Body of pancreas (tissue), 4 donors: ENCODE measurements at regions not wholly inside any gene's neighbourhood (a gene's known extent, or its start where the extent isn't known, plus 50 kb on each side); places are given as distances from the start of the nearest gene placed in this dataset.
"Not testable (repeated sequence)": the region's sequence is repeated elsewhere in the genome, so short reads cannot be mapped to it uniquely, and the experiment has no call there.

ENCODE experiments used
- ATAC-seq: fragments of 150-250 bp; one replicate; pipeline ENCODE4 v1.9.1; 2016
- DNase-seq, 4 donors: peaks; one replicate each; pipeline ENCODE4 v3.0.0-alpha.2; 2019
- H3K27ac ChIP-seq, 4 donors: fragments of 200-600 bp; sonication (generic); 1 replicate in 3 of 4; 2 replicates in 1 of 4; pipeline versions ENCODE4 v1.5.1 to v1.6.1; 2016 to 2019; ENCODE audit warnings: mild to moderate bottlenecking in 1 of 4, mixed read lengths in 1 of 4, moderate library complexity in 1 of 4
- H3K27me3 ChIP-seq, 2 donors: fragments of 200-600 bp; sonication (generic); one replicate each; pipeline ENCODE4 v1.6.0; 2016; ENCODE audit warnings: mild to moderate bottlenecking in 1 of 2
- H3K36me3 ChIP-seq, 2 donors: fragments of 200-600 bp; sonication (generic); replicated peaks in 1 of 2; 2 replicates each; pipeline ENCODE4 v1.5.1; 2016; ENCODE audit warnings: low read depth in 2 of 2; ENCODE audit not compliant: insufficient read depth in 1 of 2
- H3K4me1 ChIP-seq: fragments of 200-600 bp; sonication (generic); one replicate; pipeline ENCODE4 v1.6.0; 2016
- H3K4me3 ChIP-seq, 2 donors: fragments of 200-600 bp; sonication (generic); 1 replicate in 1 of 2; 2 replicates in 1 of 2; pipeline ENCODE4 v1.5.1; 2016 to 2019
- H3K9me3 ChIP-seq, 3 donors: fragments of 200-600 bp; sonication (generic); 1 replicate in 2 of 3; 2 replicates in 1 of 3; pipeline ENCODE4 v1.5.1; 2016
- CTCF ChIP-seq, 7 experiments: fragments of 450-650 bp in 4 of 7; fragments of 200-600 bp in 3 of 7; sonication (generic) in 3 of 7; IDR thresholded peaks; one replicate each; pipeline ENCODE4 v1.5.1; 2016 to 2019; ENCODE audit warnings: antibody characterized with exemption in 7 of 7
- POLR2A ChIP-seq, 3 donors: fragments of 450-650 bp; IDR thresholded peaks; one replicate each; pipeline ENCODE4 v1.6.1; 2016; ENCODE audit warnings: antibody characterized with exemption in 3 of 3, mild to moderate bottlenecking in 2 of 3
- WGBS, 2 donors: methylation state at CpG; one replicate each; pipeline ENCODE4 v1.1.5; 2017; 5-methylcytosine and 5-hydroxymethylcytosine counted together
- intact Hi-C: fragments of 100-400 bp; cut with DNase I; formaldehyde crosslinking; loops from one replicate; pipeline ENCODE4 v1.15.1; 2023

- ATAC-seq (no peak), DNase-seq (no peak)
- H3K9me3 ChIP-seq, result no peaks in the 10 kb centered on the region
- WGBS, 2 donors, result 37 to 55% methylated on average over 3 of the region's 3 CpGs
- no peaks in the 10 kb centered on the region for H3K27me3 ChIP-seq
- TF ChIP-seq POLR2A (IDR thresholded peaks at IDR 0.05), result no peak
- no peak overlapping the region for H3K4me3 ChIP-seq
- no peak overlapping the region for H3K27ac ChIP-seq
- no peaks in the 10 kb centered on the region for H3K36me3 ChIP-seq
- H3K4me1 ChIP-seq, result no peaks in the 10 kb centered on the region
- intact Hi-C loops, result no loop called here
Observed at GRCh38 chr21:18725653-18726052, 322.1 kb upstream of the TMPRSS15 start.

GRCh38 chr21:18741954-18742353 is 338.4 kb upstream of the TMPRSS15 start:
- TF ChIP-seq POLR2A (IDR thresholded peaks at IDR 0.05), result no peak
- no peak for TF ChIP-seq CTCF (IDR thresholded peaks at IDR 0.05)
- H3K9me3 ChIP-seq, result no peaks in the 10 kb centered on the region
- intact Hi-C loops, result no loop called here
- ATAC-seq (no peak), DNase-seq (no peak)
- H3K27ac ChIP-seq, result no peak overlapping the region
- no peak overlapping the region for H3K4me3 ChIP-seq
- no peaks in the 10 kb centered on the region for H3K4me1 ChIP-seq
- H3K36me3 ChIP-seq, result no peaks in the 10 kb centered on the region
- 71% methylated on average over 5 of the region's 5 CpGs for WGBS, 2 donors
- H3K27me3 ChIP-seq, result no peaks in the 10 kb centered on the region

GRCh38 chr21:18743531-18743930 is 339.9 kb upstream of the TMPRSS15 start:
- intact Hi-C loops, result no loop called here
- TF ChIP-seq POLR2A (IDR thresholded peaks at IDR 0.05), result no peak
- no peak for TF ChIP-seq CTCF (IDR thresholded peaks at IDR 0.05)
- WGBS, 2 donors, result 24 to 26% methylated on average over 1 of the region's 1 CpG

GRCh38 chr21:18744840-18745239 is 341.3 kb upstream of the TMPRSS15 start:
- H3K4me1 ChIP-seq, result no peaks in the 10 kb centered on the region
- 22 to 27% methylated on average over 2 of the region's 2 CpGs for WGBS, 2 donors
- no peaks in the 10 kb centered on the region for H3K9me3 ChIP-seq
- TF ChIP-seq CTCF (IDR thresholded peaks at IDR 0.05), result no peak
- TF ChIP-seq POLR2A (IDR thresholded peaks at IDR 0.05), result no peak
- no peak for ATAC-seq
- H3K27me3 ChIP-seq, result no peaks in the 10 kb centered on the region
- no peak for DNase-seq
- no peak overlapping the region for H3K27ac ChIP-seq
- H3K4me3 ChIP-seq, result no peak overlapping the region
- H3K36me3 ChIP-seq, result no peaks in the 10 kb centered on the region
- intact Hi-C loops, result no loop called here

More at GRCh38 chr21:18743531-18743930, 339.9 kb upstream of the TMPRSS15 start:
- Histone ChIP-seq H3K4me3 (no peak overlapping the region), H3K9me3 (no peaks in the 10 kb centered on the region), H3K4me1 (no peaks in the 10 kb centered on the region), H3K36me3 (no peaks in the 10 kb centered on the region), H3K27ac (no peak overlapping the region), H3K27me3 (no peaks in the 10 kb centered on the region)
- no peak for ATAC-seq
- DNase-seq, result no peak

GRCh38 chr21:18752894-18753293 is 349.3 kb upstream of the TMPRSS15 start:
- H3K4me1 ChIP-seq, H3K4me3 ChIP-seq, DNase-seq, H3K27me3 ChIP-seq, H3K9me3 ChIP-seq, H3K36me3 ChIP-seq, intact Hi-C loops, H3K27ac ChIP-seq, ATAC-seq: not testable (repeated sequence)
- 77 to 86% methylated on average over 15 of the region's 15 CpGs for WGBS, 2 donors

GRCh38 chr21:18756272-18756671 is 352.7 kb upstream of the TMPRSS15 start:
- ATAC-seq, result not testable (repeated sequence)

More at GRCh38 chr21:18756272-18756671, 352.7 kb upstream of the TMPRSS15 start:
- intact Hi-C loops, H3K4me3 ChIP-seq, H3K4me1 ChIP-seq, H3K27ac ChIP-seq, H3K9me3 ChIP-seq, H3K36me3 ChIP-seq, H3K27me3 ChIP-seq, DNase-seq: not testable (repeated sequence)
- 56 to 59% methylated on average over 4 of the region's 4 CpGs for WGBS, 2 donors
